Mesothelial cell of epicardium (in vitro differentiated cells): ENCODE measurements at regions not wholly inside any gene's neighbourhood (a gene's known extent, or its start where the extent isn't known, plus 50 kb on each side); places are given as distances from the start of the nearest gene placed in this dataset.

Source experiments
- DNase-seq, 2 experiments: peaks; one replicate each; pipeline ENCODE4 v3.0.0; 2021; ENCODE audit warnings: low spot score in 2 of 2; ENCODE audit not compliant: unreplicated experiment in 2 of 2
- H3K27ac Mint-ChIP-seq: 2 replicates; pipeline ENCODE4 v1.8.0; 2021; ENCODE audit warnings: mixed read lengths
- H3K27me3 Mint-ChIP-seq: 2 replicates; pipeline ENCODE4 v1.8.0; 2021; ENCODE audit warnings: low read depth, mixed read lengths
- H3K36me3 Mint-ChIP-seq: 2 replicates; pipeline ENCODE4 v1.8.0; 2021; ENCODE audit warnings: mixed read lengths
- H3K4me1 Mint-ChIP-seq: 2 replicates; pipeline ENCODE4 v1.8.0; 2021; ENCODE audit warnings: mixed read lengths
- H3K4me3 Mint-ChIP-seq: 2 replicates; pipeline ENCODE4 v1.8.0; 2021; ENCODE audit warnings: mild to moderate bottlenecking, moderate library complexity, mixed read lengths
- H3K9me3 Mint-ChIP-seq: 2 replicates; pipeline ENCODE4 v1.8.0; 2021; ENCODE audit warnings: mixed read lengths
- TF ChIP-seq, protein P1 (sequence below): fragments of 200-600 bp; sonication (generic); IDR thresholded peaks from one replicate; pipeline ENCODE4 v1.5.0; 2021; ENCODE audit warnings: antibody characterized with exemption; ENCODE audit not compliant: unreplicated experiment

DNA sequence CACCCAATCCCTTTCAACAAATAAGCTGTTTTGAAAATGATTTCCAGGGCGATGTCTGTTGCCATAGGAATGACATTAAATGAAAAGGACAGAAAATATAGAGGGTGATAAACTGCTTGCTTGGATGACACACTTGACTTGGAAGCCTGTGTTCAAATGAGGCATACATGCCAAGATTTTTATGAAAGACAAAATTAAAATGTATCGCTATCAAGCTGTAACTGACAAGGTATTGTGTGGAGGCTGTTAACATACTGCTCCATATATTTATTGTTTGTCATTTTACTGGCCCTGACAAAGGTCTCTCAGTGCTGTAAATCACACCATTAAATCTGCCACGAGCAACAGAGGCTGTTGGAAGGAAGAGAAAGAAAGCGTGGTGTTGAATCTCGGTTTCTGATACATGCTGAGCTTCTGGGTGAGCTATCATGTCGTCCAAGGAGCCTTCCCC, 456.2 kb upstream of the SALL1 start:
- Mint-ChIP-seq H3K27ac (no peak overlapping the region), H3K36me3 (no peaks in the 10 kb centered on the region), H3K9me3 (peaks cover 3% of the 10 kb centered on the region), H3K4me3 (no peak overlapping the region), H3K4me1 (no peaks in the 10 kb centered on the region), H3K27me3 (peaks cover 19% of the 10 kb centered on the region)
- TF ChIP-seq, protein P1, sequence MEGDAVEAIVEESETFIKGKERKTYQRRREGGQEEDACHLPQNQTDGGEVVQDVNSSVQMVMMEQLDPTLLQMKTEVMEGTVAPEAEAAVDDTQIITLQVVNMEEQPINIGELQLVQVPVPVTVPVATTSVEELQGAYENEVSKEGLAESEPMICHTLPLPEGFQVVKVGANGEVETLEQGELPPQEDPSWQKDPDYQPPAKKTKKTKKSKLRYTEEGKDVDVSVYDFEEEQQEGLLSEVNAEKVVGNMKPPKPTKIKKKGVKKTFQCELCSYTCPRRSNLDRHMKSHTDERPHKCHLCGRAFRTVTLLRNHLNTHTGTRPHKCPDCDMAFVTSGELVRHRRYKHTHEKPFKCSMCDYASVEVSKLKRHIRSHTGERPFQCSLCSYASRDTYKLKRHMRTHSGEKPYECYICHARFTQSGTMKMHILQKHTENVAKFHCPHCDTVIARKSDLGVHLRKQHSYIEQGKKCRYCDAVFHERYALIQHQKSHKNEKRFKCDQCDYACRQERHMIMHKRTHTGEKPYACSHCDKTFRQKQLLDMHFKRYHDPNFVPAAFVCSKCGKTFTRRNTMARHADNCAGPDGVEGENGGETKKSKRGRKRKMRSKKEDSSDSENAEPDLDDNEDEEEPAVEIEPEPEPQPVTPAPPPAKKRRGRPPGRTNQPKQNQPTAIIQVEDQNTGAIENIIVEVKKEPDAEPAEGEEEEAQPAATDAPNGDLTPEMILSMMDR = no peak
- no peak for DNase-seq

DNA sequence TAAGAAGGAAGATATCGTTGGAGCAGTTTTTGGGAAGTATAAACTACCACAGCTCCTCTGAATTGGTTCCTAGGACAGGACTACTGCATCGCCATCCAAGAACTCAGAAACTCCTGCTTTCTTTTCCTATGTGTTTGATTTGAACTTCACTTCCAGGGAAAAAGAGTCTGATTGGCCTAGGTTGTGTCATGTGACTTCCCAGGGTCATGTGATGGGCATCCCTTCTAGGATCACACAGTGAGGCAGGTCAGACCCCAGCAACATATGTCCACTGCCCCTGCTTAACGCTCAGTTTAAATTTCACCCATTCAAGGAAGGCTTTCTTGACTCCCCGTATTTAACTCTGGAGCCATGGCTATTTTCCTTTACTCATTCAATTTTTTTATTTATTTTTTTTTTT, 445.2 kb upstream of the SALL1 start:
- Mint-ChIP-seq H3K4me3 (no peak overlapping the region), H3K9me3 (peaks cover 8% of the 10 kb centered on the region), H3K36me3 (no peaks in the 10 kb centered on the region), H3K4me1 (no peaks in the 10 kb centered on the region), H3K27ac (no peak overlapping the region), H3K27me3 (peaks cover 19% of the 10 kb centered on the region)
- TF ChIP-seq, protein P1 = no peak
- no peak for DNase-seq

DNA sequence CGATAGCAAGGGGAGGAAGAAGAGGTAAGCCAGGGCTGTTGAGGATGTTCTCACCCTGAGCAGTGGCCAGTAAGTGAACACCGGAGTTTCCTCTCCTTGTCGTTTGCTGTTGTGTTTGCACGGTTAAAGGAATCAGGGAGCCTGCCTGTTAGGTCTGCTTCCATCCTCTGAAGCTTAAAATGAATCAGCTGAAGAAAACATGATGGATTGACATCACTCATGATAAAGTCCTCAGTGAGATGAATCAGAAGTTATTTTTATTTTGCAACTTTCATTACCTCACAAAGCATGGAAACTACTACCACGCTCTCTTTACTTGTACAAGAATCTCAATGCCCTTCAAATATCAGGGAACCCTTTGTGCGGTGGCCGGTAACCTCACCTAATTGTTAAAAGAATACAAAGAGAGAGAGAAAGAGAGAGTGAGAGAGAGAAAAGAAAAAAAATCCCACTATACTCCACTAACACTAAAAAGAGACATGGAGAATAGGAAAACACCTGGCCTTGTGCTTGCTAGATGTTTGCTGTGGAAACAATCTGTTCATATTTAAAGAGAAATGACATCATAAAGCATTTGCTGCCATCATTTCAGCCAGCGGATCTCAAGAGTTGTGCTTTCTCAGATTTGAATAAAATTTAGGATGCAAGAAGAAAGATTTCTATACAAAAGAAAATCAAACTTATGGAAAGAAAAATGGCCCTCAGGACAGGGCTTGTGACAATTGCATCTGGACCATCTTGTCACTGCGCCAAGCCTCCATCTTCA, 441.6 kb upstream of the SALL1 start:
- Mint-ChIP-seq H3K36me3 (no peaks in the 10 kb centered on the region), H3K27me3 (peaks cover 28% of the 10 kb centered on the region), H3K4me3 (no peak overlapping the region), H3K27ac (no peak overlapping the region), H3K9me3 (peaks cover 5% of the 10 kb centered on the region), H3K4me1 (no peaks in the 10 kb centered on the region)
- TF ChIP-seq, protein P1 = no peak
- DNase-seq = no peak

DNA sequence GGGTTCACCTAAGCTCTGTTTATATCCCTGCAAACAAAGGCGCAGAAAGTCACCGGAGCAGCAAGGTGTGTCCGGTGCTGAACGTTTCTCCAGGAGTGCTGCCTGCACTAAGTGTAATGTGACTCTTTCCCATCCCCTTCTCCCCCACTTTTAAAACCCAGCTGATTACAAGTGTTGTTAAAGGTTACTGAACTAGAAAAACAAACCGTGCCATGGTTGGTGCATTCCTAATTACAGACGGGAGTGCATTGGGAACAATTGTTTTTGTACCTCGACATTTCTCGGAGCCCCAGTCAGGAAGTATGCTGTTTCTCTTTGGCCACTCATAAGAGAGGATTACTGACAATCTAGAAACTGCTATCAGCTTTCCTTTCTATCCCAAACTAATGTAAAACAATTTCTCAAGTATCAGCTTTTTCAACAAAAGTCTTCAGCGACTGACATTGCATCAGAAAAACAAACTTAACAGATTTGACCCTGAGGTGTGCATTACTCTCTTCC, 441.0 kb upstream of the SALL1 start:
- H3K4me1 Mint-ChIP-seq = no peaks in the 10 kb centered on the region
- TF ChIP-seq, protein P1 = no peak
- H3K36me3 Mint-ChIP-seq = no peaks in the 10 kb centered on the region
- H3K27ac Mint-ChIP-seq = no peak overlapping the region
- no peak overlapping the region for H3K4me3 Mint-ChIP-seq
- peaks cover 28% of the 10 kb centered on the region for H3K27me3 Mint-ChIP-seq
- DNase-seq = no peak
- peaks cover 3% of the 10 kb centered on the region for H3K9me3 Mint-ChIP-seq

DNA sequence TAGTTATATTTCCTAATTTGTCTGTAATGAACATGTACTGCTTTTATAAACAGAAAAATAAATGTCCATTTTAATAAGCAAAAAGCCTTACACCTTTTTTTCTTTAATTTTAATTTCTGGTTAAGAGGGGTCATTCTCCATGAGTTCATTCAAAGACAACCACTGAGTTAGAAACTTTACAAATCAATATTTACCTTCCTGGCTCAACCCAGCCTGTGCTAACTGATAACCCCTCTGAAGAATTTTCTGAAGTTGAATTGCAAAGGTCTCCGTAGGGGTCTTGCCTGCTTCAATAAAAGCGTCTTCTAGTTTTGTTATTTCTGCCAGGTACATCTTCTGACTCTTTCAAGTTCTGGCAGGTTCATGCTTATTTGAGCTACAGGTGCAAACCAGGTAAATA, 440.4 kb upstream of the SALL1 start:
- TF ChIP-seq, protein P1 = no peak
- Mint-ChIP-seq H3K27me3 (peaks cover 28% of the 10 kb centered on the region), H3K4me1 (no peaks in the 10 kb centered on the region), H3K9me3 (no peaks in the 10 kb centered on the region), H3K36me3 (no peaks in the 10 kb centered on the region), H3K27ac (no peak overlapping the region), H3K4me3 (no peak overlapping the region)
- no peak for DNase-seq
